ENCODE measurements at regions not wholly inside any gene's neighbourhood (a gene's known extent, or its start where the extent isn't known, plus 50 kb on each side); places are given as distances from the start of the nearest gene placed in this dataset.
"Not testable (repeated sequence)": the region's sequence is repeated elsewhere in the genome, so short reads cannot be mapped to it uniquely, and the experiment has no call there.

GRCh38 chr5:69011910-69012309, 81.9 kb upstream of the SLC30A5 start:
- DNase-seq (no peak), ATAC-seq (no peak)
- H3K27ac Mint-ChIP-seq = no peak overlapping the region
- Histone ChIP-seq H3K4me1 (ENCODE audit: control insufficient read depth, insufficient read depth, low read length) (no peaks in the 10 kb centered on the region), H3K36me3 (ENCODE audit: control insufficient read depth, insufficient read depth, low read length) (no peaks in the 10 kb centered on the region), H3K27ac (ENCODE audit: low read length) (no peak overlapping the region), H3K4me3 (ENCODE audit: low read length) (no peak overlapping the region), H3K27me3 (ENCODE audit: control insufficient read depth, insufficient read depth, low read length) (no peaks in the 10 kb centered on the region), H3K9me3 (ENCODE audit: control insufficient read depth, insufficient read depth, low read length) (no peaks in the 10 kb centered on the region)
- H3K4me1 Mint-ChIP-seq = no peaks in the 10 kb centered on the region
- TF ChIP-seq CTCF (IDR thresholded peaks at IDR 0.05) = no peak
- peaks cover 19 to 29% of the 10 kb centered on the region in 2 donors for H3K27me3 Mint-ChIP-seq (ENCODE audit: low read depth in 2 of 2)
- H3K36me3 Mint-ChIP-seq = no peaks in the 10 kb centered on the region
- H3K4me3 Mint-ChIP-seq = no peak overlapping the region
- no peaks in the 10 kb centered on the region for H3K9me3 Mint-ChIP-seq
- WGBS (ENCODE audit: insufficient coverage) = 76% methylated on average over 5 of the region's 5 CpGs
- intact Hi-C loops (cut with micrococcal nuclease) = no loop called here

- Mint-ChIP-seq H3K36me3 (no peaks in the 10 kb centered on the region), H3K4me3 (no peak overlapping the region), H3K27me3 (ENCODE audit: low read depth in 2 of 2) (peaks cover 12 to 25% of the 10 kb centered on the region in 2 donors), H3K27ac (no peak overlapping the region), H3K9me3 (no peaks in the 10 kb centered on the region), H3K4me1 (no peaks in the 10 kb centered on the region)
- no peak for ATAC-seq
- TF ChIP-seq CTCF (IDR thresholded peaks at IDR 0.05) = no peak
- Histone ChIP-seq H3K9me3 (ENCODE audit: control insufficient read depth, insufficient read depth, low read length) (no peaks in the 10 kb centered on the region), H3K4me3 (ENCODE audit: low read length) (no peak overlapping the region), H3K36me3 (ENCODE audit: control insufficient read depth, insufficient read depth, low read length) (no peaks in the 10 kb centered on the region), H3K27ac (ENCODE audit: low read length) (no peak overlapping the region), H3K27me3 (ENCODE audit: control insufficient read depth, insufficient read depth, low read length) (no peaks in the 10 kb centered on the region), H3K4me1 (ENCODE audit: control insufficient read depth, insufficient read depth, low read length) (no peaks in the 10 kb centered on the region)
- 97% methylated on average over 2 of the region's 2 CpGs for WGBS (ENCODE audit: insufficient coverage)
- DNase-seq = no peak
- intact Hi-C loops (cut with micrococcal nuclease) = no loop called here
Measured at GRCh38 chr5:69013481-69013880, 80.3 kb upstream of the SLC30A5 start.

- H3K36me3 ChIP-seq (ENCODE audit: control insufficient read depth, insufficient read depth, low read length); H3K27ac ChIP-seq (ENCODE audit: low read length); H3K9me3 ChIP-seq (ENCODE audit: control insufficient read depth, insufficient read depth, low read length); H3K4me3 Mint-ChIP-seq; H3K27me3 ChIP-seq (ENCODE audit: control insufficient read depth, insufficient read depth, low read length); H3K27ac Mint-ChIP-seq; H3K36me3 Mint-ChIP-seq; H3K9me3 Mint-ChIP-seq; ATAC-seq; H3K4me3 ChIP-seq (ENCODE audit: low read length); H3K4me1 ChIP-seq (ENCODE audit: control insufficient read depth, insufficient read depth, low read length); H3K4me1 Mint-ChIP-seq; DNase-seq; intact Hi-C loops (cut with micrococcal nuclease): not testable (repeated sequence)
- H3K27me3 Mint-ChIP-seq (ENCODE audit: low read depth in 2 of 2) = peaks cover 11 to 21% of the 10 kb centered on the region in 2 donors
- 100% methylated on average over 1 of the region's 2 CpGs for WGBS (ENCODE audit: insufficient coverage)
Measured at GRCh38 chr5:69014007-69014406, 79.8 kb upstream of the SLC30A5 start.

- no peaks in the 10 kb centered on the region for H3K36me3 ChIP-seq (ENCODE audit: control insufficient read depth, insufficient read depth, low read length)
- no peak overlapping the region for H3K4me3 Mint-ChIP-seq
- H3K4me3 ChIP-seq (ENCODE audit: low read length) = no peak overlapping the region
- no peaks in the 10 kb centered on the region for H3K36me3 Mint-ChIP-seq
- H3K27ac ChIP-seq (ENCODE audit: low read length) = no peak overlapping the region
- H3K4me1 Mint-ChIP-seq = no peaks in the 10 kb centered on the region
- no peaks in the 10 kb centered on the region for H3K27me3 ChIP-seq (ENCODE audit: control insufficient read depth, insufficient read depth, low read length)
- DNase-seq (no peak), ATAC-seq (no peak)
- WGBS (ENCODE audit: insufficient coverage) = 85% methylated on average over 5 of the region's 6 CpGs
- H3K27ac Mint-ChIP-seq = no peak overlapping the region
- TF ChIP-seq CTCF (IDR thresholded peaks at IDR 0.05) = no peak
- peaks cover 9 to 18% of the 10 kb centered on the region in 2 donors for H3K27me3 Mint-ChIP-seq (ENCODE audit: low read depth in 2 of 2)
- no peaks in the 10 kb centered on the region for H3K4me1 ChIP-seq (ENCODE audit: control insufficient read depth, insufficient read depth, low read length)
- H3K9me3 ChIP-seq (ENCODE audit: control insufficient read depth, insufficient read depth, low read length) = no peaks in the 10 kb centered on the region
- no peaks in the 10 kb centered on the region for H3K9me3 Mint-ChIP-seq
- intact Hi-C loops (cut with micrococcal nuclease) = no loop called here
Measured at GRCh38 chr5:69019668-69020375, 74.0 kb upstream of the SLC30A5 start.
